ENCODE measurements at regions not wholly inside any gene's neighbourhood (a gene's known extent, or its start where the extent isn't known, plus 50 kb on each side); places are given as distances from the start of the nearest gene placed in this dataset.

DNA sequence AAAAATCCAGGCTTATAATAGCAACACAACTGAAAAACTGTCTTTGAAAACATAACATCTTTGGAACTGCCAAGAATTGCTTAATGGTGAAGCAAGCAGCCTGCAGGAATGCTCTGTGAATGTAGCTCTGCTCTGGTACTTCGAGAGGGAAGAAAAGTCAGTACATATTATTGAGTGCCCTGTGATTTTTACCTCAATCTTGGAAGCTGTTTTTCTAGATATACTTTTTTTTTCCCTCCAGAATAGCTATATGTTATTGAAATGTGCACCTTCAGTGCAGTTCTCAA, 508.1 kb downstream of the PCNX1 start:
- H3K9me3 ChIP-seq (ENCODE audit: low read length) = no peaks in the 10 kb centered on the region
- H3K27ac ChIP-seq (ENCODE audit: low read depth, low read length, poor library complexity, severe bottlenecking) = no peak overlapping the region
- TF ChIP-seq, protein P1, sequence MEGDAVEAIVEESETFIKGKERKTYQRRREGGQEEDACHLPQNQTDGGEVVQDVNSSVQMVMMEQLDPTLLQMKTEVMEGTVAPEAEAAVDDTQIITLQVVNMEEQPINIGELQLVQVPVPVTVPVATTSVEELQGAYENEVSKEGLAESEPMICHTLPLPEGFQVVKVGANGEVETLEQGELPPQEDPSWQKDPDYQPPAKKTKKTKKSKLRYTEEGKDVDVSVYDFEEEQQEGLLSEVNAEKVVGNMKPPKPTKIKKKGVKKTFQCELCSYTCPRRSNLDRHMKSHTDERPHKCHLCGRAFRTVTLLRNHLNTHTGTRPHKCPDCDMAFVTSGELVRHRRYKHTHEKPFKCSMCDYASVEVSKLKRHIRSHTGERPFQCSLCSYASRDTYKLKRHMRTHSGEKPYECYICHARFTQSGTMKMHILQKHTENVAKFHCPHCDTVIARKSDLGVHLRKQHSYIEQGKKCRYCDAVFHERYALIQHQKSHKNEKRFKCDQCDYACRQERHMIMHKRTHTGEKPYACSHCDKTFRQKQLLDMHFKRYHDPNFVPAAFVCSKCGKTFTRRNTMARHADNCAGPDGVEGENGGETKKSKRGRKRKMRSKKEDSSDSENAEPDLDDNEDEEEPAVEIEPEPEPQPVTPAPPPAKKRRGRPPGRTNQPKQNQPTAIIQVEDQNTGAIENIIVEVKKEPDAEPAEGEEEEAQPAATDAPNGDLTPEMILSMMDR (IDR thresholded peaks at IDR 0.05; ENCODE audit: low read length) = no peak
- no peak for TF ChIP-seq EZH2 (IDR thresholded peaks at IDR 0.05; ENCODE audit: borderline replicate concordance, low read length)
- H3K4me1 ChIP-seq (ENCODE audit: insufficient read depth, low read length, severe bottlenecking) = no peaks in the 10 kb centered on the region
- H3K27me3 ChIP-seq (ENCODE audit: insufficient read depth, low read length) = no peaks in the 10 kb centered on the region
- H4K20me1 ChIP-seq (ENCODE audit: insufficient read depth, low read length) = no peaks in the 10 kb centered on the region
- no peaks in the 10 kb centered on the region for H3K9me2 ChIP-seq (ENCODE audit: low read depth, low read length)
- no peaks in the 10 kb centered on the region for H3K79me2 ChIP-seq (ENCODE audit: insufficient read depth, low read length)
- no peak overlapping the region for H3K4me3 ChIP-seq (ENCODE audit: low read depth, low read length, poor library complexity, severe bottlenecking)
- no peak overlapping the region for H3K9ac ChIP-seq (ENCODE audit: low read length)
- H3F3A ChIP-seq (ENCODE audit: insufficient read depth, low read length) = no peaks in the 10 kb centered on the region
- H3K4me2 ChIP-seq (ENCODE audit: low read length) = no peak overlapping the region
- no peak overlapping the region for H2AFZ ChIP-seq (ENCODE audit: low read length)
- no peaks in the 10 kb centered on the region for H3K36me3 ChIP-seq (ENCODE audit: insufficient read depth, low read length)

DNA sequence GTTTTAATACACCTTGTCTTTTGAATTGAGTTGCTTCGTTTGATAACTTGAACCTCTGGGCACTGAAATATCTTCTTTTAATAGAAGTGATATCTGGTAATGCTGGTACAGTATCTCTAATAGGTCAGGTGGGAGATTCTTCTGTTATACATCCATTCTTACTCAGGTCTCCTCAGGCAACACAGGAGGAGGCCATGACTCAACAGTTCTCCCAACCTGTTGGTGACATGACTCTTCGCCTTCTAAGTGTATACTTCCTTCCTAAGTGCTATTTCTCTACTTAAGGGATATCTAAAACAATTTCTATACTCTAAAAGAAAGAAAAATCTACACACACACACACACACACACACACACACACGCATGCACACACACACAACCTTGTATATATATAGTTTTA, 509.1 kb downstream of the PCNX1 start:
- no peaks in the 10 kb centered on the region for H3K9me2 ChIP-seq (ENCODE audit: low read depth, low read length)
- H3K9ac ChIP-seq (ENCODE audit: low read length) = no peak overlapping the region
- no peaks in the 10 kb centered on the region for H3K79me2 ChIP-seq (ENCODE audit: insufficient read depth, low read length)
- no peak overlapping the region for H3K27ac ChIP-seq (ENCODE audit: low read depth, low read length, poor library complexity, severe bottlenecking)
- no peak for TF ChIP-seq EZH2 (IDR thresholded peaks at IDR 0.05; ENCODE audit: borderline replicate concordance, low read length)
- TF ChIP-seq, protein P1 (IDR thresholded peaks at IDR 0.05; ENCODE audit: low read length) = no peak
- no peaks in the 10 kb centered on the region for H3K4me1 ChIP-seq (ENCODE audit: insufficient read depth, low read length, severe bottlenecking)
- H2AFZ ChIP-seq (ENCODE audit: low read length) = no peak overlapping the region
- H3K4me3 ChIP-seq (ENCODE audit: low read depth, low read length, poor library complexity, severe bottlenecking) = no peak overlapping the region
- no peaks in the 10 kb centered on the region for H4K20me1 ChIP-seq (ENCODE audit: insufficient read depth, low read length)
- H3K4me2 ChIP-seq (ENCODE audit: low read length) = no peak overlapping the region
- no peaks in the 10 kb centered on the region for H3K36me3 ChIP-seq (ENCODE audit: insufficient read depth, low read length)
- no peaks in the 10 kb centered on the region for H3F3A ChIP-seq (ENCODE audit: insufficient read depth, low read length)
- H3K27me3 ChIP-seq (ENCODE audit: insufficient read depth, low read length) = no peaks in the 10 kb centered on the region
- no peaks in the 10 kb centered on the region for H3K9me3 ChIP-seq (ENCODE audit: low read length)

DNA sequence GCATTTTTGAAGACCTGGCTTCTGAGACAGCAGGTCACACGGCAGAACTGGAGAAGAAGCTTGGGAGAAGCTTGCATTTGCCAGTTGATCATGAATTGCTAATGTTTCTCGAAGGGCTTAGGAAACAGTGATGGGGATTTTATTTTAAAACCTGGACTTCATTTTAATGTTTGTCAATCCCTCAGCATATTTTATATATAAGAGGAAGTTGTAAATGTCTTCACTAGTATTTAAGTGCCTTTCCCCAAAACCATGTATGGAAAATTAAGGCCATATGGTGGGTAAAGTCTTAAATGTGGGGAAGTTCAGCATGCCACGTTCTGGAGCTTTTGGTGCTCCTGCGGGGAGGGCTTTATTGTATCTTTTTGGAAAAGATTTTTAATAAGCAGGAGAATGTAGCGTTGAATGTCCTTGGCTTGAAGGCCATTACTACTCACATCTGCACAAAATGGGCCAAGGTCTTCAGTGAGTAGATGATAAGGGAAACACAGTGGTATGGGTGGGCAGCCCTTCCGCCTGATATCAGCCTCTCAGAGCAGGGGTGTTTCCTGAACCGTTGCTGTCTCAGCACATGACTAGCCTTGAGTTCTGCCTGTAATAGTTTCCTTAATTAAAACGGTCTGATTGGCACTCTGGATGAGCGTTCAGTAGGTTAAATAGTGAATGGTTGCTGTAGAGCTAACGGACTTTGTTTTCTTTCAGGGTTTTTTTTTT, 511.4 kb downstream of the PCNX1 start:
- H3K4me2 ChIP-seq (ENCODE audit: low read length) = no peak overlapping the region
- no peak overlapping the region for H3K4me3 ChIP-seq (ENCODE audit: low read depth, low read length, poor library complexity, severe bottlenecking)
- TF ChIP-seq, protein P1 (IDR thresholded peaks at IDR 0.05; ENCODE audit: low read length) = no peak
- no peak for TF ChIP-seq EZH2 (IDR thresholded peaks at IDR 0.05; ENCODE audit: borderline replicate concordance, low read length)
- no peak overlapping the region for H2AFZ ChIP-seq (ENCODE audit: low read length)
- no peaks in the 10 kb centered on the region for H4K20me1 ChIP-seq (ENCODE audit: insufficient read depth, low read length)
- H3K9ac ChIP-seq (ENCODE audit: low read length) = no peak overlapping the region
- no peaks in the 10 kb centered on the region for H3K79me2 ChIP-seq (ENCODE audit: insufficient read depth, low read length)
- no peak overlapping the region for H3K27ac ChIP-seq (ENCODE audit: low read depth, low read length, poor library complexity, severe bottlenecking)
- H3K9me3 ChIP-seq (ENCODE audit: low read length) = no peaks in the 10 kb centered on the region
- no peaks in the 10 kb centered on the region for H3F3A ChIP-seq (ENCODE audit: insufficient read depth, low read length)
- no peaks in the 10 kb centered on the region for H3K27me3 ChIP-seq (ENCODE audit: insufficient read depth, low read length)
- no peaks in the 10 kb centered on the region for H3K9me2 ChIP-seq (ENCODE audit: low read depth, low read length)
- H3K36me3 ChIP-seq (ENCODE audit: insufficient read depth, low read length) = no peaks in the 10 kb centered on the region
- H3K4me1 ChIP-seq (ENCODE audit: insufficient read depth, low read length, severe bottlenecking) = no peaks in the 10 kb centered on the region

Data from OCI-LY1 (cell line).